ENCODE measurements at regions not wholly inside any gene's neighbourhood (a gene's known extent, or its start where the extent isn't known, plus 50 kb on each side); places are given as distances from the start of the nearest gene placed in this dataset.
"Not testable (repeated sequence)": the region's sequence is repeated elsewhere in the genome, so short reads cannot be mapped to it uniquely, and the experiment has no call there.

DNA sequence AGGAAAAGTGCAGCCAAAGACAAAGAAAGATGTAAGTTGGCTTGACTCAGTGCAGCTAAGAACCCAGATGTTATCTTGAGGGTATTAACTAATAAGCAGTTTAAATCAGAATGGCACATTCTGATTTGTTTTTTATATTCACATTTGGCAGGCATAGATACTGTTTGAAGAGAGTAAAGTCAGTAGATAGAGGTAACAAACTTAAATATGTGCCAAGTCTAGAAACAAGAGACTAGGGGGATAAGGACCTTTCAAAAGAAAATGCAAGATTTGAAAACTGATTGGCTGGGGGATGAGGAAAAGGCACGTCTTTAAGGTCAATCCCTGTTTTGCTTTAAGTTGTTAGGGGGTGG, 122.9 kb downstream of the ANKRD30BL start:
- TF ChIP-seq, protein P1, sequence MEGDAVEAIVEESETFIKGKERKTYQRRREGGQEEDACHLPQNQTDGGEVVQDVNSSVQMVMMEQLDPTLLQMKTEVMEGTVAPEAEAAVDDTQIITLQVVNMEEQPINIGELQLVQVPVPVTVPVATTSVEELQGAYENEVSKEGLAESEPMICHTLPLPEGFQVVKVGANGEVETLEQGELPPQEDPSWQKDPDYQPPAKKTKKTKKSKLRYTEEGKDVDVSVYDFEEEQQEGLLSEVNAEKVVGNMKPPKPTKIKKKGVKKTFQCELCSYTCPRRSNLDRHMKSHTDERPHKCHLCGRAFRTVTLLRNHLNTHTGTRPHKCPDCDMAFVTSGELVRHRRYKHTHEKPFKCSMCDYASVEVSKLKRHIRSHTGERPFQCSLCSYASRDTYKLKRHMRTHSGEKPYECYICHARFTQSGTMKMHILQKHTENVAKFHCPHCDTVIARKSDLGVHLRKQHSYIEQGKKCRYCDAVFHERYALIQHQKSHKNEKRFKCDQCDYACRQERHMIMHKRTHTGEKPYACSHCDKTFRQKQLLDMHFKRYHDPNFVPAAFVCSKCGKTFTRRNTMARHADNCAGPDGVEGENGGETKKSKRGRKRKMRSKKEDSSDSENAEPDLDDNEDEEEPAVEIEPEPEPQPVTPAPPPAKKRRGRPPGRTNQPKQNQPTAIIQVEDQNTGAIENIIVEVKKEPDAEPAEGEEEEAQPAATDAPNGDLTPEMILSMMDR (conservative IDR thresholded peaks at IDR 0.05; ENCODE audit: low read length), result not testable (repeated sequence)
- not testable (repeated sequence) for TF ChIP-seq EZH2phosphoT487 (IDR thresholded peaks at IDR 0.05; ENCODE audit: borderline replicate concordance, low read depth, low read length)
